GM19324 (cell line): ENCODE measurements at regions not wholly inside any gene's neighbourhood (a gene's known extent, or its start where the extent isn't known, plus 50 kb on each side); places are given as distances from the start of the nearest gene placed in this dataset.

Source experiments
- ATAC-seq: cut with Tn5 transposase; IDR thresholded peaks from one replicate; pipeline ENCODE4 v1.9.1; 2021; ENCODE audit warnings: mild to moderate bottlenecking, moderate library complexity; ENCODE audit not compliant: unreplicated experiment, low FRiP score

DNA sequence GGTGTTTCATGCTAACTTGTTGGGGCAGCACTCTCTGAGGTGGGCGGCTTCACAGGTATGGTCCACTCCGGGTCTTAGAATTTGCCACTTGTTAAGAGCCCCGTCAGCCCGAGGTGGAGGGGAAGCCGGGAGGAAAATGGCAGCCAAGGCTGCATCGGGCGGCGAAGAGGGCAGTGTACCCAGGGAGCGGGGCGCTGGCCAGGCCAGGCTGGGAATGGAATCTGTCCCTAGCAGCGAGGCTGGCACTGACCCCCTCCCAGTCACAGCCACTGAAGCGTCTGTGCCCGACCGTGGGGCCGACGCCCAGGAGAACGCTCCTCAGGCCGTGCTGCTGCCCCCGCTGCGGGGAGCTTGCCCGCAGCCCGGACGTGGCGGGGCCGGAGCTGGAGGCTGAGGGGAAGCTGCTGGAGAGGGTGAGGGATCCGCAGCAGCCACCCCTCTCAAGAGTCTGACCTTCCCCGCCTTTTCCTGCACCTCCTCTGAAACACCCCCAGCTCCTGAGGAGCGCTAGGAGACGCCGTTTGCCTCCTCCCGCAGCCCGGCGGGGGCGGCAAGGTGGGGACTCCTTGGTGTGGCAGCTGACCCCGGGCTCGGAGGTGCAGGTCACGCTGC lies 313.8 kb upstream of the SPRY2 start:
- no peak for ATAC-seq

GRCh38 chr13:80649274-80649673 lies 308.3 kb upstream of the SPRY2 start:
- no peak for ATAC-seq

DNA sequence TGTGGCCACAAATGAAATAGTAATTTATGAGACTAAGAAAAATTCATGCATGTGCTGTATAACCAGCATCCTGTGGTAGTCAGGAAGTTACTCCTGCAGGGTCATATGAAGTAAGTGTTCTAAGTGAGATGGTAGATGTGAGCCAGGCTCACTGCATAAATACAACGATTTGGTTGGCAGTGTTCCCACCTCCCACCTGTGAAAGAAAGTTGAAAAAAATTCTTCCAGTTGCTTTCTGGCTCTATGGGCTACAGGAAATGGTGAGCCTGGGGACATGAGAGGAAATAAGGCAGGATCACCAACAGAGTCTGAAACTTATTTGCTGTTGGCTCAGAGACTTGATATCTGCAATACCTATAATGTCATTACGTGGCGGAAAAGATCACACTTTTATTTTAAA lies 301.7 kb upstream of the SPRY2 start:
- no peak for ATAC-seq

- no peak for ATAC-seq
Measured at GRCh38 chr13:80633251-80633650, 292.3 kb upstream of the SPRY2 start.

GRCh38 chr13:80630685-80631121 lies 289.8 kb upstream of the SPRY2 start:
- no peak for ATAC-seq

DNA sequence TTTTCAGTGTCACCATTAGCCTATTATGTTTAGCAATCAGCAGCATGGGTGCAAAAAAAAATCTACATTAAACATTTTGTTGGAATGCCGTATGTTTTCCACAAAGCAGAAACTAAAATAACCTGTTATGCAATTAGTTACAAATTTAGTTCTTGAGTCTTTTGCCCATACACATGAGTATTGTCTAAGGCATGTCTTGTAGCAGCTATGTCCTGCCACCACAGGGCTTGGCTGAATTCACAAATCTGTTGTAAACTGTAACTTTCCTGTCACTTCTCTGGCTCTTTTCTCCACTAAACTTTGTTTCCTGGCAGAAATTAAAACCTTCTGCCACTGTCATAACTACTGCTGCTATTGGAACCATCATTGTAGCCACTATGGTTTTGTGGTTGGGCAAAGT lies 277.9 kb upstream of the SPRY2 start:
- no peak for ATAC-seq

DNA sequence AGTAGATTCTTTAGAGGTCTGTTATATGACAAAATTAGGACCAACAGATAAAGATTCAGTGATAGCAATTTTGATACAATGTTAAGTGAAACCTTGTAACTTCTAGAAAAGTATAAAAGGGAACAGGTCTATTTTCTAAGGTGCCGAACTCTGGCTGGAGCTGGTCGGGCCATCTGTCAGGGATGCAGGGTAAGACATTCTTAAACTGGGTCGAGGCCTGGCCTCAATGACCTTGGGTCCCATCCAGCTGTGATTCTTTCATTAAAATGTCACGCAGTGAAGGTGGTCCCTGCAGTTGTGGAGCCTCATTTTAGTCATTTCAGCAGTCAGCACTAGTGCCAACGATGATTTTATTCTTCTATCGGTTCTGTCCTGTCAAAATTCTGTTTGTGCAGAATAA lies 271.9 kb upstream of the SPRY2 start:
- no peak for ATAC-seq

DNA sequence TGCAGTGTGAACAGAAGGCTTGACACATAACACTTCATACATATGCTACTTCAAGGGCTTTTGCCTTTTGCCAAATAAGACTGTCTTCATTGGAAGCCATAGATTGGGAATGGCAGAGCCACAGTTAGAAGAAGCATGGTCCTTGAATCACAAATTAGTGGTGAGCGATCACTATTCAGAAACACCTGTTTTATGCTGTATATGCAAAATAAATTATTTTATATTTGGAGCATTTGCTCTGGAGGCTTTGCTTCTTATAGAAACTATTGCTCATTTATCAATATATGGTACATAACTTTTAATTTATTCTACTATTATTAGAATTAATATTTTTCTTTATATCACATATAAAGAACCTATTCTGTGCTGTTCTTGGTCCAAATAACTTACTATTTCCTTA lies 270.4 kb upstream of the SPRY2 start:
- ATAC-seq: no peak

DNA sequence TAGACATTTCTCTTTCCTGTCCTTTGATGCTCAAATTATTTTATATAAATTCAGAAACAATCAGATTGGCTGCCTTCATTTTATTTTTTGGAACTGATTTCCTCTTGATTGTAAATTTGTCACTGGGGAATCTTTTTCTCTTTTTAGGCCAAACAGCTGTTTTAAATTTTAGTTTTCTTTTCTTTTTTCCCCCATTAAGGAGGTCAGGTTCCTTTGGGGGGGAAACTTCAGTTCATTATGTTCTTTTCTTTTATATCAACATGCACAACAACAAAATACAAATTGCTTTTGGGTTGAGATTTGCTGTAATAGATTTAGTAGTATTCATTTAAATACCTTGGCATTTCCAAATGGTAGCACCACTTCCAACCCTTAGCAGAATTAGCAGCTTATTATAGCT lies 264.8 kb upstream of the SPRY2 start:
- ATAC-seq: no peak

DNA sequence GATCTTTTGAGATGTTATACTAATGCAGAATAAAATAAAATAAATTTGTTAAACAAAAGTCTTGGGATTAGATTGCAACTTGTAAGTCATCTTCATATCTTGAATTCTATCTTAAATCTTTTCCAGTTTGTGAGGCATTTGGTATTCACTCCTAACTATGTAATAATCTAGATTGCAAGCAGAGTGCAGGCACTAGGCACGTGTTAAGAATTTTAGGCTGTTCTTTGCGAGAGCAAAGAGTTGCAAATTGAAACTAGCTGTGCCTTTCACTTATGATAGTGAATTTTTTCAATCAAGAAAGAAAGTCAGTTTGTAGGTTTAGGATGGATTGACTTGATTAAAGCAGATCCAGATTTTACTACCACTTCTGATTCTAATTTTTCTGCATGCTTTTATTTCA lies 264.1 kb upstream of the SPRY2 start:
- no peak for ATAC-seq

DNA sequence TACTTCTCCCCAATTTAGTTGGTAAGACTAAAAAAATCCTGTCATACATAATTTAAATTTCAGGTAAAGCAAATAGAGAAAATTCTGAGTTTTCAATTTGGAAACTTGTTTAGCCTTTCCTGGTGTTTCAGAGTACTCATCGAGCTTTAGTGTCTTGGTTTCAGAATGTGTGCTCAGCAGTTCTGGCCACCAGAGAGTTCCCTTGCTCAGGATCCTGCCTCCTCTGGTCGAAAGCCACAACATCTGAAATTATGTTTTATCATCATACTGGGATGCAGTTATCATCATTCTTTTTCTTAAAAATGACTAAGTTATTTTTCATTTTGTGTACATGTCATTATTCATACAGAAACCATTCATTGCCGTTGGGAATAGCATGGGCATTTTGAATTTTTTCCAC lies 263.2 kb upstream of the SPRY2 start:
- ATAC-seq: no peak

DNA sequence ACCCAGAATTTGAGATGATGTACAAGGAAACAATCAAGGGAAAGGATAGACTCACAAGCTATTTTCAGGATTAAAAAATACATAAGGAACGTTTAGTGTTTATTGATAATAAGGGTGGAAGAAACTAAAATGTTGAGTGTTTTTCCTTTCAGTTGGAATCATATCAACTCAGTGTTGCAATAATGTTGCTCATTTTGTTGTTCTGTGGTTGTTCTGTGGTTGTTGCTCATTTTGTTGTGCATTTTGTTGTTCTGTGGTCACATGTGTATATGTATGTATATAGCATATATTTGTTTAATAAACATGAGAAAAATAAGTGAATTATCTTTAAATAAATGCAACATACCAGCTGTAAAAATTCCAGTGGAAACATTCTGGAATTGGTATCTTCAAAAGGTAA lies 262.4 kb upstream of the SPRY2 start:
- ATAC-seq: no peak

DNA sequence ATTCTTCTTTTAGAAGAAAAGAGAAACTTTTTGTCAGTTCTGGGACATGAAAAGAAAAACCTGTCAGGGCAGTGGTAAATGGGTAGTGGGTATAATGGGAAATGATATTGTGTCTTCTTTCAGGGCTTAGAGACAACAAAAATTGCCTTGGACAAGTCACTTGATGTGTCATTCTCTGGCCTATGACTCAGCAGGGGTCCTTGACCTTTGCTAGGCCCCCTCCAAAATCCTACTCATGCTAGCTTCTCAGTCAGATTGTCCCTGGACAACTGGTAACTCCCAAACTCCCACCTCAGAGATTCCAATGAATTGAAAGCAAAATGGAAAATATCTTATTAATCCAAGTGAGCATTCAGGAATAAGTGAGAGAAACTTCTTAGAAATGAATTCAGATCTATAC lies 258.8 kb upstream of the SPRY2 start:
- ATAC-seq: no peak

DNA sequence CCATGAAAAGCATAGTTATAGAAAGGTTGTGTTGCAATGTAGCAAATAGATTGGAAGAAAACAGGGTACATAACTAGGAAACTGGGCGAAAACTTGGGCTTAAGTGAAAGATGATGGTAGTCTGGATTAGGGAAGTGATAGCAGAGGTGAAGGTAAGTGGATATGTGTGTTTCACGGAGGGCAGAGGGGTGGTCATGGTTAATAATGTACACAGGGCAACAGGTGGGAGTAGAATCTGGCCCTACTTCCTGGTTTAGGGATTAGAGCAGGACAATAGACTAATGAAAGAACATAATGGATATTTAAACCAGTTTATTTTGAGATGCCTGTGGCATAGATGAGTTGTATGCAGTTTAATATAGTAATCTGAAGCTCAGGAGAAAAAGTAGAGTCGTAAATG lies 257.3 kb upstream of the SPRY2 start:
- no peak for ATAC-seq

DNA sequence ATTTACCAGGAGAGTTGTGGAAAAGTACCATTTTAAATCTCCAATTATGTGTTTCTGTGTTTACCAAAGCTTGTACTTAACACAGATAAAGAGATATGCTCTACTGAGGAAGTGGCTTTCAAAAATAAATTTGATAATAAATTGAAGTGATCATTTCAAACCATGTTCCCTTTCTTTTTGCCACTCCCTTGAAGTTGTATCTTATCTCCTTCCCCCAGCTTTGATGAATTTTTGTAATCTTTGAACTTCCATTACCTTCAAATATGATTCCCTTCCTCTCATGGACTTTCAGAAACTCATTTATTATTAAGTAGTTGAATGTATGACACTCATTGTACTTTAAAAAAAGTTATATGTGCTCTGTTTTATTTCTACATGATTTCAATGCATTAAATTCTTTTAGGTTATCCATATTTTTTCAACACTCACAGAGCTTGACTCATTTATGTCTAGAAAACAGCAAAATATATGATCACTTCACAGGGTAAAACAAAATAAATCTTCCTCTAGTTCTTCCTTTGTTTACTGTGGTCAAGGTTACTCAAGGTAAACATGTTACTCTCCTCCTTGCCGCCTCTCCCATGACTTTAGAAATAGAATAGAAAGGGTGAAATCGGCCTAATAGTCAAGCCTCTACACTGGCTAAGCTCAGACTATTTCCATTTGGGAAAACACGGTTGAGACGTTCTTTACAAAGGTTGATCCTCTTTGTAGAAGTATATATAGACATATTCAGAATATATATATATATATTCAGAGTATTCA lies 251.2 kb upstream of the SPRY2 start:
- no peak for ATAC-seq

GRCh38 chr13:80590551-80590950 lies 249.6 kb upstream of the SPRY2 start:
- ATAC-seq: no peak

DNA sequence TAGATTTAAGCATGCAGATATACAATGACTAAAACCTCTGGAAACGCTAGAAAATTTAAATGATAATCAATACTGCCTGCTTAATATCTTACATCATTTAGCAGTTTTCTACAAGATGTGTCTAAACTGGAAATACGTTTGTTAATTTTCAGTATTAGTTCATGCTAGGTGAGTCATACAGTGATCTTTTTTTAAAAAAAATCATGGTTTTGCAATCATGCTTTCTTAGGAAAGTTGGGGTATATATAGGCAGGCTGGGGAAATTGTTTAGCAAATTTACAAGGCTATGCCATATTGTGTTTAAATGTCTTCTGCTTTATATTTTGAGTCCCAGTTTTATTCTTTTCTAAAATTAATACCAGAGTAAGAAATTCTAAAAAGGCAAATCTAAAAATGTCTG lies 245.4 kb upstream of the SPRY2 start:
- ATAC-seq: no peak

DNA sequence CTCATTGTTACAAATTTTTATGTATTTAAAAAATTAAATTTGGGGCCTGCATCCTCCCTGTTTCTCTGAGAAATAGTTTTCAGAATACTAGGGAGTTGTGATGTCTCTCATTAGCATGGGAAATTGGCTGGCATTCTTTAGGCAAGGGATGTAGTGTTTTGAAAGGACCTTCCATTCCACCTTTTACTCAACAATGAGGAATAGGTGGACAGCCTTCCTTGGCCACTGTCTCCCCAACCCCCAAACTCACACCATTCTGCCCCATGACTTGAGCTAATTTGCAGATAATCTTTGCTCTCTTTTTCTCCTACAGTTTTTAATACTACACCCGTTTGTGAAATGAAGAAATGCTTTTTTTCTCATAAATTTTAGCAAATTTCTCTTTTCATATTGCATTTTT lies 244.6 kb upstream of the SPRY2 start:
- ATAC-seq: no peak

DNA sequence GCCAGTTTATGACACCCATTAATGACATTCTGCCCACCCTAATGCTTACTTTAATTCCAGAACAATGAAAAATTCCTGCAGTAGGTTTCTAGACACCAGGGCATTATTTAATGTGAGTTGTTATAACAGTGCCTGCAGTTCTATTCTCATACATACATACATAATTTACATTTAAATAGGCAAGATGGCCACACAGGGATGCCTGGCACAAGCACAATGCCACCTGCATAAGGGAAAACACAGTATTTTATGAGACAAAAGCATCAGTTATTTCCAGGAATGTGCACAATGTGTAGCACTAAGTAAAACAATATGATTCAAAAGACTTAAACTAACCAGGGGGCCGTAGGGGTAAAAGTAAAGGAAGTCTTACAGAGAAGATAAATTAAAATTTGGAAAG lies 243.9 kb upstream of the SPRY2 start:
- ATAC-seq: no peak

DNA sequence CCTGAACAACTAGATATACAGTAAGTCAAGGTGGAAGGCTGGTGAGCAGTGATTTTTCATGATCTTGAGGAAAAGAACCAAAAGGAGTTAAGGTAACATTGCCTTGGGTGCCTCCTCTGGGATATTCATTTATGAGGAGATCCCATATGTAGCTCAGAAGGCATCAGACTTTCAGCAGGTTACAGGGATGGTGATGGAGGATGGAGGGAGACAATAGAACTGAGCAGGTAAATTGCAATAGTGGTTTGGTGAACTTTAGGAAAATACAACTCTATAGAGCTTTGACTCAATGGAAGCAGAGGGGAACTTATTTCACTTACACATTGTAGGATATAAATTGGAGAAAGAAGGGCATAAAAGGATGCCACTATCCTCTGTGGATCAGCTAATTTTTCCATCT lies 243.4 kb upstream of the SPRY2 start:
- ATAC-seq: no peak

GRCh38 chr13:80577926-80578670 lies 237.2 kb upstream of the SPRY2 start:
- ATAC-seq: no peak

DNA sequence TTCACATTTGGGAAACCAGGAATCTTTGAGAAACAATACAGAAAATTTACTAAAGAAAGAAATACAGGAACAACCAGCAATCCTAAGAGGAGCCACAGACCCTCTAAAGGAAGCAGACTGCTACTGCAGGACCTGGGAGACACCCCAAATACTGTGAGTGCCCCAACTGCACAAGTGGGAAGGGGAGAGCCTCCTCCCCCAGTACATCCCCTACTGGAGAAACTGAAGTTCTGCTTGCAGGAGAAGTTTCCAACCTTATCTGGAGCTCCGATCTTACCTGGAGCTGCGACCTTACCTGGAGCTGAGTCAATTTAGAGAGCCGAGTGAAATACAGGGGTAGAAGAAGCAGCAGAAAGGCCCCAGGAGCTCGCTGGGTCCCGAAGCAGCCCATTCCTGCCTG lies 236.4 kb upstream of the SPRY2 start:
- no peak for ATAC-seq
